Keratinocyte (primary cell): ENCODE measurements at regions not wholly inside any gene's neighbourhood (a gene's known extent, or its start where the extent isn't known, plus 50 kb on each side); places are given as distances from the start of the nearest gene placed in this dataset.

Experiments
- DNase-seq: peaks from one replicate; pipeline ENCODE4 v3.0.0-alpha.2; 2011; ENCODE audit warnings: low read depth, missing footprints, low spot score
- FAIRE-seq: peaks from 2 replicates; lab custom pipeline; 2011; peaks lifted over from hg19 to GRCh38; lab: Jason Lieb, UNC
- H2AFZ ChIP-seq: 2 replicates; pipeline ENCODE4 v1.6.0; 2012; ENCODE audit warnings: low read length, control low read depth, inconsistent platforms; ENCODE audit not compliant: control insufficient read depth
- H3K27ac ChIP-seq: 2 replicates; pipeline ENCODE4 v1.5.1; 2011; ENCODE audit warnings: low read length; ENCODE audit not compliant: control insufficient read depth, insufficient read depth
- H3K27me3 ChIP-seq: 3 replicates; pipeline ENCODE4 v1.6.0; 2011; ENCODE audit warnings: low read length; ENCODE audit not compliant: control insufficient read depth, insufficient read depth; ENCODE audit errors: extremely low read depth
- H3K36me3 ChIP-seq, 2 experiments: 2 replicates in 1 of 2; 3 replicates in 1 of 2; pipeline ENCODE4 v1.5.1; 2011; ENCODE audit warnings: low read length in 2 of 2, mild to moderate bottlenecking in 1 of 2; ENCODE audit not compliant: control insufficient read depth in 2 of 2, insufficient read depth in 2 of 2; ENCODE audit errors: extremely low read depth in 1 of 2
- H3K4me1 ChIP-seq: 3 replicates; pipeline ENCODE4 v1.5.1; 2011; ENCODE audit warnings: low read length; ENCODE audit not compliant: control insufficient read depth, insufficient read depth; ENCODE audit errors: extremely low read depth
- H3K4me2 ChIP-seq: 3 replicates; pipeline ENCODE4 v1.6.0; 2011; ENCODE audit warnings: low read depth, low read length; ENCODE audit not compliant: control insufficient read depth, insufficient read depth; ENCODE audit errors: extremely low read depth
- H3K4me3 ChIP-seq, 3 experiments: fragments of 200-600 bp in 1 of 3; sonication (generic) in 1 of 3; 2 replicates in 2 of 3; 3 replicates in 1 of 3; pipeline ENCODE4 v1.5.1; 2011 to 2016; ENCODE audit warnings: low read length in 3 of 3, mild to moderate bottlenecking in 3 of 3, control low read depth in 2 of 3, inconsistent platforms in 1 of 3, low read depth in 1 of 3, mixed read lengths in 1 of 3, mixed run types in 1 of 3, moderate library complexity in 1 of 3; ENCODE audit not compliant: control insufficient read depth in 2 of 3, insufficient read depth in 2 of 3; ENCODE audit errors: extremely low read depth in 1 of 3
- H3K79me2 ChIP-seq: 2 replicates; pipeline ENCODE4 v1.6.0; 2012; ENCODE audit warnings: low read length; ENCODE audit not compliant: control insufficient read depth, insufficient read depth
- H3K9ac ChIP-seq: 3 replicates; pipeline ENCODE4 v1.6.0; 2011; ENCODE audit warnings: low read length; ENCODE audit not compliant: control insufficient read depth, insufficient read depth; ENCODE audit errors: extremely low read depth
- H3K9me1 ChIP-seq: 3 replicates; pipeline ENCODE4 v1.6.0; 2011; ENCODE audit warnings: low read length; ENCODE audit not compliant: control insufficient read depth, insufficient read depth; ENCODE audit errors: extremely low read depth
- H3K9me3 ChIP-seq: 2 replicates; pipeline ENCODE4 v1.5.1; 2012; ENCODE audit warnings: low read depth, low read length; ENCODE audit not compliant: control insufficient read depth
- H4K20me1 ChIP-seq: 3 replicates; pipeline ENCODE4 v1.6.0; 2011; ENCODE audit warnings: low read length; ENCODE audit not compliant: control insufficient read depth, insufficient read depth; ENCODE audit errors: extremely low read depth
- EZH2 ChIP-seq: IDR thresholded peaks from one replicate; pipeline ENCODE4 v1.6.1; 2012; ENCODE audit warnings: inconsistent platforms, mild to moderate bottlenecking, low read length, moderate library complexity
- dilution Hi-C: fragments of 300-500 bp; cut with MboI; formaldehyde crosslinking; loops from one replicate; pipeline ENCODE4 v1.7.0; 2020; ENCODE audit warnings: low sequenced_read_pairs; ENCODE audit not compliant: extremely low pct_ligation_motif_present
- TF ChIP-seq, protein P1 (sequence below), 3 experiments: IDR thresholded peaks in 1 of 3; conservative IDR thresholded peaks in 1 of 3; optimal IDR thresholded peaks in 1 of 3; 2 replicates in 2 of 3; 3 replicates in 1 of 3; pipeline versions ENCODE3 to v1.5.1; 2011; ENCODE audit warnings: low read length in 3 of 3, mild to moderate bottlenecking in 3 of 3, moderate library complexity in 2 of 3, control low read depth in 1 of 3, inconsistent platforms in 1 of 3; ENCODE audit not compliant: insufficient read depth in 2 of 3; ENCODE audit errors: extremely low read depth in 1 of 3

DNA sequence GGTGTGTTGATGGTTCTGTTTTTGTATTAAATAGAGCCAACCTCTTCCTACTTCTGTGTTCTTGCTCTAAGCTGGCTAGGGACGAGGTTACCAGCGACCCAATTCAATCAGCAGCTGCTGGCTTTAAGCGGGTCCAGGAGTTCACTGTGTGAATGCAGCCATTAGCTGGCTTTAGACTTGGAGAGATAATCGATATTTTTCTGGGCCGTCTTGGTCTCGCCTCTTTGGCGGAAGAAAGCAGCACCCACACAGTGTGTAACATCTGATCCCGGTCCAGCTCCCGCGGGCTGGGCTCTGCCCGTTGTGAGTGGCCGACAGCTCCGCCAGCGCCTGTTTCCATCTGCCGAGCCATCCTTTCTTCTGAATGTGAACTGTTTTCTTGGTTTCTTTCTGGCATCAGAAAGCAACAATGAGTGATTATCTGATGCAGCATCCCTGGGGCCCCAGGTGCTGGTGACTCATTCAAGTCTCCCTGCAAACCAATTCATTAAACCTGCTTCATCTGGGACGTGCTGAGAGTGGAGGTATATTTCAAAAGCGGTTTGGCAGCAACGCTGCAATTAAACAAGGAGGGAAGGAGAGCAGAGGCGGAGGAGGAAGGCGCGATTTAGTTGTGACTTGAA lies 90.8 kb upstream of the IRX4 start:
- Histone ChIP-seq H3K79me2 (no peaks in the 10 kb centered on the region), H3K36me3 (no peaks in the 10 kb centered on the region), H3K27me3 (no peaks in the 10 kb centered on the region), H3K9me1 (no peaks in the 10 kb centered on the region), H3K9me3 (no peaks in the 10 kb centered on the region), H3K4me3 (peak overlapping the region in 2 of 3 experiments; percentile 16 to 66), H3K4me2 (peak overlapping the region; percentile 71), H3K4me1 (peaks cover 30% of the 10 kb centered on the region), H3K27ac (peak overlapping the region; percentile 91), H2AFZ (peak overlapping the region; percentile 80), H3K9ac (peak overlapping the region; percentile 71), H4K20me1 (no peaks in the 10 kb centered on the region)
- TF ChIP-seq, protein P1, sequence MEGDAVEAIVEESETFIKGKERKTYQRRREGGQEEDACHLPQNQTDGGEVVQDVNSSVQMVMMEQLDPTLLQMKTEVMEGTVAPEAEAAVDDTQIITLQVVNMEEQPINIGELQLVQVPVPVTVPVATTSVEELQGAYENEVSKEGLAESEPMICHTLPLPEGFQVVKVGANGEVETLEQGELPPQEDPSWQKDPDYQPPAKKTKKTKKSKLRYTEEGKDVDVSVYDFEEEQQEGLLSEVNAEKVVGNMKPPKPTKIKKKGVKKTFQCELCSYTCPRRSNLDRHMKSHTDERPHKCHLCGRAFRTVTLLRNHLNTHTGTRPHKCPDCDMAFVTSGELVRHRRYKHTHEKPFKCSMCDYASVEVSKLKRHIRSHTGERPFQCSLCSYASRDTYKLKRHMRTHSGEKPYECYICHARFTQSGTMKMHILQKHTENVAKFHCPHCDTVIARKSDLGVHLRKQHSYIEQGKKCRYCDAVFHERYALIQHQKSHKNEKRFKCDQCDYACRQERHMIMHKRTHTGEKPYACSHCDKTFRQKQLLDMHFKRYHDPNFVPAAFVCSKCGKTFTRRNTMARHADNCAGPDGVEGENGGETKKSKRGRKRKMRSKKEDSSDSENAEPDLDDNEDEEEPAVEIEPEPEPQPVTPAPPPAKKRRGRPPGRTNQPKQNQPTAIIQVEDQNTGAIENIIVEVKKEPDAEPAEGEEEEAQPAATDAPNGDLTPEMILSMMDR (optimal IDR thresholded peaks at IDR 0.05 in 1 of 3, IDR thresholded peaks at IDR 0.05 in 1 of 3, conservative IDR thresholded peaks at IDR 0.05 in 1 of 3; ENCODE audit: extremely low read depth in 1 of 3, insufficient read depth in 2 of 3, low read length in 3 of 3), result no peak
- TF ChIP-seq EZH2, result no peak
- dilution Hi-C loops, result no loop called here
- DNase-seq, result peak; percentile 78
- peak; percentile 92 for FAIRE-seq

DNA sequence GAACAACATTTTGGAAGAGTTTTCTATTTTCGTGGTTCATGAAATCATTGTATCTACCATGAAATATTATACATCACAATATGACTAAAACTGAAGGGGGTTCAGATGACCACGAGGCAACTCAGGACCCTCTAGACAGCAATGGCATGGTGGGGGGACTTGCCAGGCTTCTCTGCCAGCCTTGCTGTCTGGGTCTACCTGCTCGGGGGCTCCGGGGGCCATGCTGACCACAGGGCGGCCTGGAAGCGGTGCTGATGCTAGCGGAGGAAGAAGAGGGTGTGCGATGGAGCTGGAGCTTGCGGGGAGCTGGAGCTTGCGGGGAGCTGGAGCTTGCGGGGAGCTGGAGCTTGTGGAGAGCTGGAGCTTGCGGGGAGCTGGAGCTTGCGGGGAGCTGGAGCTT lies 89.2 kb upstream of the IRX4 start:
- no peaks in the 10 kb centered on the region for H3K36me3 ChIP-seq
- no peaks in the 10 kb centered on the region for H3K9me1 ChIP-seq
- H4K20me1 ChIP-seq, result no peaks in the 10 kb centered on the region
- dilution Hi-C loops, result no loop called here
- H3K79me2 ChIP-seq, result no peaks in the 10 kb centered on the region
- H3K4me1 ChIP-seq, result peaks cover 30% of the 10 kb centered on the region
- no peak overlapping the region for H3K4me3 ChIP-seq
- no peak for TF ChIP-seq EZH2
- TF ChIP-seq, protein P1 (optimal IDR thresholded peaks at IDR 0.05 in 1 of 3, IDR thresholded peaks at IDR 0.05 in 1 of 3, conservative IDR thresholded peaks at IDR 0.05 in 1 of 3; ENCODE audit: extremely low read depth in 1 of 3, insufficient read depth in 2 of 3, low read length in 3 of 3), result no peak
- FAIRE-seq (no peak), DNase-seq (no peak)
- no peak overlapping the region for H2AFZ ChIP-seq
- no peaks in the 10 kb centered on the region for H3K9me3 ChIP-seq
- H3K9ac ChIP-seq, result no peak overlapping the region
- H3K27me3 ChIP-seq, result no peaks in the 10 kb centered on the region
- no peak overlapping the region for H3K27ac ChIP-seq
- H3K4me2 ChIP-seq, result no peak overlapping the region
